ENCODE measurements at regions not wholly inside any gene's neighbourhood (a gene's known extent, or its start where the extent isn't known, plus 50 kb on each side); places are given as distances from the start of the nearest gene placed in this dataset.

GRCh38 chr18:2060086-2060485 is 511.2 kb downstream of the METTL4 start:
- Histone ChIP-seq H3K9me3 (ENCODE audit: control insufficient read depth, low read length) (no peaks in the 10 kb centered on the region), H3K4me1 (ENCODE audit: control insufficient read depth, insufficient read depth, low read length) (no peaks in the 10 kb centered on the region), H3K27ac (ENCODE audit: insufficient read depth, low read depth, low read length, poor library complexity, severe bottlenecking) (no peak overlapping the region), H3K27me3 (ENCODE audit: control insufficient read depth, insufficient read depth, low read length, poor library complexity, severe bottlenecking) (no peaks in the 10 kb centered on the region), H3K4me3 (ENCODE audit: insufficient read depth, low read depth, low read length) (no peak overlapping the region), H3K36me3 (ENCODE audit: control insufficient read depth, insufficient read depth, low read length) (no peaks in the 10 kb centered on the region)
- WGBS, 2 experiments: no CpG with 5 or more reads among the region's 1 CpG

- Histone ChIP-seq H3K4me1 (ENCODE audit: control insufficient read depth, insufficient read depth, low read length) (no peaks in the 10 kb centered on the region), H3K36me3 (ENCODE audit: control insufficient read depth, insufficient read depth, low read length) (no peaks in the 10 kb centered on the region), H3K9me3 (ENCODE audit: control insufficient read depth, low read length) (no peaks in the 10 kb centered on the region), H3K4me3 (ENCODE audit: insufficient read depth, low read depth, low read length) (no peak overlapping the region), H3K27me3 (ENCODE audit: control insufficient read depth, insufficient read depth, low read length, poor library complexity, severe bottlenecking) (no peaks in the 10 kb centered on the region), H3K27ac (ENCODE audit: insufficient read depth, low read depth, low read length, poor library complexity, severe bottlenecking) (no peak overlapping the region)
- 88 to 91% methylated on average over 4 of the region's 4 CpGs for WGBS, 2 experiments
Observed at GRCh38 chr18:2070631-2071030, 500.7 kb downstream of the METTL4 start.

GRCh38 chr18:2075499-2075898 is 495.8 kb downstream of the METTL4 start:
- WGBS, 2 experiments: 82 to 93% methylated on average over 1 of the region's 1 CpG
- no peak overlapping the region for H3K27ac ChIP-seq (ENCODE audit: insufficient read depth, low read depth, low read length, poor library complexity, severe bottlenecking)
- no peaks in the 10 kb centered on the region for H3K9me3 ChIP-seq (ENCODE audit: control insufficient read depth, low read length)
- no peaks in the 10 kb centered on the region for H3K36me3 ChIP-seq (ENCODE audit: control insufficient read depth, insufficient read depth, low read length)
- no peaks in the 10 kb centered on the region for H3K27me3 ChIP-seq (ENCODE audit: control insufficient read depth, insufficient read depth, low read length, poor library complexity, severe bottlenecking)
- H3K4me1 ChIP-seq (ENCODE audit: control insufficient read depth, insufficient read depth, low read length): no peaks in the 10 kb centered on the region
- H3K4me3 ChIP-seq (ENCODE audit: insufficient read depth, low read depth, low read length): no peak overlapping the region

- H3K9me3 ChIP-seq (ENCODE audit: control insufficient read depth, low read length): no peaks in the 10 kb centered on the region
- H3K27ac ChIP-seq (ENCODE audit: insufficient read depth, low read depth, low read length, poor library complexity, severe bottlenecking): no peak overlapping the region
- no peaks in the 10 kb centered on the region for H3K27me3 ChIP-seq (ENCODE audit: control insufficient read depth, insufficient read depth, low read length, poor library complexity, severe bottlenecking)
- no peaks in the 10 kb centered on the region for H3K4me1 ChIP-seq (ENCODE audit: control insufficient read depth, insufficient read depth, low read length)
- H3K4me3 ChIP-seq (ENCODE audit: insufficient read depth, low read depth, low read length): no peak overlapping the region
- 69 to 71% methylated on average over 1 of the region's 1 CpG for WGBS, 2 experiments
- no peaks in the 10 kb centered on the region for H3K36me3 ChIP-seq (ENCODE audit: control insufficient read depth, insufficient read depth, low read length)
Observed at GRCh38 chr18:2082676-2083075, 488.6 kb downstream of the METTL4 start.

- 51 to 59% methylated on average over 3 of the region's 3 CpGs for WGBS, 2 experiments
- no peak overlapping the region for H3K27ac ChIP-seq (ENCODE audit: insufficient read depth, low read depth, low read length, poor library complexity, severe bottlenecking)
- H3K27me3 ChIP-seq (ENCODE audit: control insufficient read depth, insufficient read depth, low read length, poor library complexity, severe bottlenecking): no peaks in the 10 kb centered on the region
- no peak overlapping the region for H3K4me3 ChIP-seq (ENCODE audit: insufficient read depth, low read depth, low read length)
- H3K4me1 ChIP-seq (ENCODE audit: control insufficient read depth, insufficient read depth, low read length): no peaks in the 10 kb centered on the region
- no peaks in the 10 kb centered on the region for H3K36me3 ChIP-seq (ENCODE audit: control insufficient read depth, insufficient read depth, low read length)
- no peaks in the 10 kb centered on the region for H3K9me3 ChIP-seq (ENCODE audit: control insufficient read depth, low read length)
Observed at GRCh38 chr18:2083691-2084090, 487.6 kb downstream of the METTL4 start.

- H3K27me3 ChIP-seq (ENCODE audit: control insufficient read depth, insufficient read depth, low read length, poor library complexity, severe bottlenecking): no peaks in the 10 kb centered on the region
- no peaks in the 10 kb centered on the region for H3K36me3 ChIP-seq (ENCODE audit: control insufficient read depth, insufficient read depth, low read length)
- H3K4me3 ChIP-seq (ENCODE audit: insufficient read depth, low read depth, low read length): no peak overlapping the region
- H3K4me1 ChIP-seq (ENCODE audit: control insufficient read depth, insufficient read depth, low read length): no peaks in the 10 kb centered on the region
- H3K9me3 ChIP-seq (ENCODE audit: control insufficient read depth, low read length): no peaks in the 10 kb centered on the region
- H3K27ac ChIP-seq (ENCODE audit: insufficient read depth, low read depth, low read length, poor library complexity, severe bottlenecking): no peak overlapping the region
Observed at GRCh38 chr18:2086439-2086838, 484.9 kb downstream of the METTL4 start.

GRCh38 chr18:2087877-2088673 is 483.2 kb downstream of the METTL4 start:
- no peaks in the 10 kb centered on the region for H3K9me3 ChIP-seq (ENCODE audit: control insufficient read depth, low read length)
- H3K36me3 ChIP-seq (ENCODE audit: control insufficient read depth, insufficient read depth, low read length): no peaks in the 10 kb centered on the region
- WGBS, 2 experiments: 95 to 97% methylated on average over 5 of the region's 5 CpGs
- H3K27ac ChIP-seq (ENCODE audit: insufficient read depth, low read depth, low read length, poor library complexity, severe bottlenecking): no peak overlapping the region
- no peaks in the 10 kb centered on the region for H3K4me1 ChIP-seq (ENCODE audit: control insufficient read depth, insufficient read depth, low read length)
- no peaks in the 10 kb centered on the region for H3K27me3 ChIP-seq (ENCODE audit: control insufficient read depth, insufficient read depth, low read length, poor library complexity, severe bottlenecking)
- H3K4me3 ChIP-seq (ENCODE audit: insufficient read depth, low read depth, low read length): no peak overlapping the region

GRCh38 chr18:2089396-2089795 is 481.9 kb downstream of the METTL4 start:
- Histone ChIP-seq H3K36me3 (ENCODE audit: control insufficient read depth, insufficient read depth, low read length) (no peaks in the 10 kb centered on the region), H3K4me3 (ENCODE audit: insufficient read depth, low read depth, low read length) (no peak overlapping the region), H3K27me3 (ENCODE audit: control insufficient read depth, insufficient read depth, low read length, poor library complexity, severe bottlenecking) (no peaks in the 10 kb centered on the region), H3K4me1 (ENCODE audit: control insufficient read depth, insufficient read depth, low read length) (no peaks in the 10 kb centered on the region), H3K27ac (ENCODE audit: insufficient read depth, low read depth, low read length, poor library complexity, severe bottlenecking) (no peak overlapping the region), H3K9me3 (ENCODE audit: control insufficient read depth, low read length) (no peaks in the 10 kb centered on the region)
- WGBS, 2 experiments: 50 to 73% methylated on average over 1 of the region's 2 CpGs

- 69 to 78% methylated on average over 3 of the region's 3 CpGs for WGBS, 2 experiments
- H3K27ac ChIP-seq (ENCODE audit: insufficient read depth, low read depth, low read length, poor library complexity, severe bottlenecking): no peak overlapping the region
- H3K4me1 ChIP-seq (ENCODE audit: control insufficient read depth, insufficient read depth, low read length): no peaks in the 10 kb centered on the region
- H3K4me3 ChIP-seq (ENCODE audit: insufficient read depth, low read depth, low read length): no peak overlapping the region
- no peaks in the 10 kb centered on the region for H3K36me3 ChIP-seq (ENCODE audit: control insufficient read depth, insufficient read depth, low read length)
- H3K9me3 ChIP-seq (ENCODE audit: control insufficient read depth, low read length): no peaks in the 10 kb centered on the region
- H3K27me3 ChIP-seq (ENCODE audit: control insufficient read depth, insufficient read depth, low read length, poor library complexity, severe bottlenecking): no peaks in the 10 kb centered on the region
Observed at GRCh38 chr18:2091937-2092336, 479.4 kb downstream of the METTL4 start.

GRCh38 chr18:2096551-2096950 is 474.8 kb downstream of the METTL4 start:
- H3K4me3 ChIP-seq (ENCODE audit: insufficient read depth, low read depth, low read length): no peak overlapping the region
- no peaks in the 10 kb centered on the region for H3K36me3 ChIP-seq (ENCODE audit: control insufficient read depth, insufficient read depth, low read length)
- no peak overlapping the region for H3K27ac ChIP-seq (ENCODE audit: insufficient read depth, low read depth, low read length, poor library complexity, severe bottlenecking)
- no peaks in the 10 kb centered on the region for H3K4me1 ChIP-seq (ENCODE audit: control insufficient read depth, insufficient read depth, low read length)
- no peaks in the 10 kb centered on the region for H3K27me3 ChIP-seq (ENCODE audit: control insufficient read depth, insufficient read depth, low read length, poor library complexity, severe bottlenecking)
- H3K9me3 ChIP-seq (ENCODE audit: control insufficient read depth, low read length): no peaks in the 10 kb centered on the region
- 69 to 75% methylated on average over 2 of the region's 2 CpGs for WGBS, 2 experiments
